HG03039 (cell line): ENCODE measurements at regions not wholly inside any gene's neighbourhood (a gene's known extent, or its start where the extent isn't known, plus 50 kb on each side); places are given as distances from the start of the nearest gene placed in this dataset.
"Not testable (repeated sequence)": the region's sequence is repeated elsewhere in the genome, so short reads cannot be mapped to it uniquely, and the experiment has no call there.

Experiments
- ATAC-seq: cut with Tn5 transposase; IDR thresholded peaks from one replicate; pipeline ENCODE4 v1.9.1; 2021; ENCODE audit warnings: mild to moderate bottlenecking, moderate library complexity; ENCODE audit not compliant: unreplicated experiment

GRCh38 chr2:217357886-217358620 lies 498.2 kb upstream of the TNP1 start:
- no peak for ATAC-seq

DNA sequence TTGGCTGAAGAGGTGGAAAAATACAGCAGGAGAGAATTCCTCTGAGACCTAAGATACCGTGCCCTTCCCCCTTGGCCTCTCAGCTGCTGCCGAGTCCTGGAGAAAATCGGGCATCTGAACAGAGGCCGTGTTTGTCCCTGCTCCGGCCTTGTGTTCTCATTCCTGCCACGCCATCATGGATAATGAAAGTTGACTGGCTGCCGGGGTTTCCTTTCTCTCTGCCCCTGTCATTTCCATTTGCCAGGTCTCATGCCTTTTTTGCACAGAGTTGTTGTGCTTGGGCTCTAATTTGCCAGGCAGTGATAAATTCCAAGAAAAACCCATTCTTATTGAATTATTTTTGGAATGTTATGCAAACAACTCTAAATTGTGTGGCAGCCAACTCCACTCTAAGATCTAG lies 496.9 kb upstream of the TNP1 start:
- ATAC-seq = no peak

DNA sequence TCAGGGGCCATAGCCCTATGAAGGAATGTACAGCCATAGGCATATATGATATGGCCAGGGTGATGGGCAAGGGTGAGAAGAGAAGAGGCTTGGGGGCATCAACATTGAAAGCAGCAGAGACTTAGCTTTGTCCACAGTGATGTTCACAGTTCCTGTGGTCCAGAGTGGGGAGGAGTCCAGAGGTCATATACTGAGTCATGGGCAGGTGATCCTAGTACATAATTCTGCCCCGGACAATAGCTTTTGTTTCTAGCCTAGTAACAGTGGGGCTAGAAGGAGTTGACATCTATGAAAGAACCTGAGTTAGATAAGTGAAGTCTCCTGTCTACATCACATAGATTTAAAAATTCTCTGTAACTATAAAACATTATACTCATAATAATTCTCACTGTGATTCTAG lies 496.3 kb upstream of the TNP1 start:
- ATAC-seq = no peak

DNA sequence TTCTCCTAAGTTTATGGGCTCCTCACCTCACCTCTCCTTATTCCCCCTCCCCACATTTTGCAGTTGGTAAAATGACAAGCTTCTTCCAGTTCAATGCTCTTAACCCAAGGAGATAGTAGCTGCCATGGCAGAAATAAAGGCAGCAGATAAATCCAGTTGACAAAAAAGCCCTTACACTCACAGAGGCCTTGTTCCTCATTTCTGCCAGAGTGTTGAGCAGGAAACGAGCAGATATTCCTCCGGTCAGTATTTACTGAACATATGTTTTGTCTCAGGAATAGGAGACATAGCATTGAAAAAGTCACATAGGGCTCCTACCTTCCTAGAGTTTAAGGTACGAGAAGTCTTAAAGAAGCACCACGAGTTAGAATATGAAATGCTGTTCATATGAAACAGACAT lies 493.7 kb upstream of the TNP1 start:
- ATAC-seq = no peak

DNA sequence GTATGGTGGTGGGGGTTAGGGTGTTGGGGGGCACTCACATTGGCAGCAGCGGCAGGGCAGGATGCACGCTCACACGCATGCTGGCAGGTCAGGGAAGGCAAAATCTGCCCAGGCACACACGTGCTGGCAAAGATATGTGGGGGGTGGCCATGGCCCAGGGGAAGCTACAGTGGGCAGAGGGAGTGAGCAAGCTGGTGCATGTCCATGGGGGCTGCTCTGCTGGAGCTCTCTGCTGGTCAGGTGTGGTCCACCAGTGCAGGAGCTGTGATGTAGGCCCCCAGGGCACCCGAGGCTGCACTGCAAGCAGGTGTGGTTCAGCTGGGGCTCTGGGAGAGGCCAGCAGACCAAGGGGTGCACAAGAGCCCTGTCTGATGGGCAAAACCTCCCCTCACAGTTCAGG lies 491.5 kb upstream of the TNP1 start:
- no peak for ATAC-seq

- no peak for ATAC-seq
Measured at GRCh38 chr2:217349251-217349650, 489.4 kb upstream of the TNP1 start.

DNA sequence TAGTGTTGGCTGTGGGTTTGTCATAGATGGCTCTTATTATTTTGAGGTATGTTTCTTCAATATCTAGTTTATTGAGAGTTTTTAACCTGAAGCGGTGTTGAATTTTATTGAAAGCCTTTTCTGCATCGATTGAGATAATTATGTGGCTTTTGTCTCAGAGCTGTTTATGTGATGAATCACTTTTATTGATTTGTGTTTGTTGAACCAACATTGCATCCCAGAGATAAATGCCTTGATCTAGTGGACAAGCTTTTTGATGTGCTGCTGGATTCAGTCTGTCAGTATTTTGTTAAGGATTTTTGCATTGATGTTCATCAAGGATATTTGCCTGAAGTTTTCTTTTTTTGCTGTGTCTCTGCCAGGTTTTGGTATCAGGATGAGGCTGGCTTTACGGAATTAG lies 487.8 kb upstream of the TNP1 start:
- not testable (repeated sequence) for ATAC-seq

GRCh38 chr2:217346043-217346442 lies 486.2 kb upstream of the TNP1 start:
- not testable (repeated sequence) for ATAC-seq

DNA sequence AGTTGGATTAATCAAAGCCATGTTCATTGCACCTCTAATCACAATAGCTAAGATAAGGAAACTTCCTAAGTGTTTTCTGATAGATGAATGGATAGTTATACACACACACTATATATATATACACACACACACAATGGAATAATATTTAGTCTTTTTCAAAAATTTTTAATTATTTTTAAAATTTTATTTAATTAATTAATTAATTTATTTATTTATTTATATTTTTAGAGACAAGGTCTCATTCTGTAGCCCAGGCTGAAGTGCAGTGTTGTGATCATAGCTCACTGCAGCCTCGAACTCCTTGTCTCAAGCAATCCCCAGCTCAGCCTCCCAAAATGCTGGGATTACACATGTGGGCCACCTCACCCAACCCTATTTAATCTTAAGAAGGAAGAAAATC lies 481.0 kb upstream of the TNP1 start:
- no peak for ATAC-seq

GRCh38 chr2:217340176-217340575 lies 480.3 kb upstream of the TNP1 start:
- no peak for ATAC-seq

GRCh38 chr2:217339753-217340152 lies 479.9 kb upstream of the TNP1 start:
- no peak for ATAC-seq

GRCh38 chr2:217338306-217338916 lies 478.5 kb upstream of the TNP1 start:
- no peak for ATAC-seq

GRCh38 chr2:217337771-217338170 lies 477.9 kb upstream of the TNP1 start:
- no peak for ATAC-seq

DNA sequence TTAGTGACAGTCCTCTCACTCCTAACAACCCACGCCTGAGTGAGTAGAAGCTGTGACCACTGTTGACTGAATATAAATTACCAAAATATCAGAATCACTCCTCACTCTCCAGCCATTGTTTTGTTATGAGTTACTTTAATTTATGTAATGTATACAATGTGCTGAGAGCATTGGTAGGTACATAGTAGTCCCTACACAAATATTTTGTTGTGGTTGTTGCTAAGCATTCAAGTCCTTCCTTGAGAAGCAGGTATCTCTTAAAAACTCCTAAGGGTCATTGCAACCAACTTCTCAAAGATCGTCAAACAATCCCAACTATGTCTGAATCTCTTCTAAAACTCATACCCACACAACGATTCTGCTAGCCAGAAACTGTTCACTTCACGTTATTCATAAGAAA lies 476.8 kb upstream of the TNP1 start:
- no peak for ATAC-seq

- no peak for ATAC-seq
Measured at GRCh38 chr2:217335341-217335966, 475.6 kb upstream of the TNP1 start.

GRCh38 chr2:217334561-217334960 lies 474.7 kb upstream of the TNP1 start:
- ATAC-seq = no peak

- ATAC-seq = no peak
Measured at GRCh38 chr2:217332866-217333265, 473.0 kb upstream of the TNP1 start.

GRCh38 chr2:217332417-217332791 lies 472.5 kb upstream of the TNP1 start:
- ATAC-seq = no peak

GRCh38 chr2:217331523-217332416 lies 471.9 kb upstream of the TNP1 start:
- no peak for ATAC-seq

GRCh38 chr2:217330647-217331046 lies 470.8 kb upstream of the TNP1 start:
- ATAC-seq = no peak

GRCh38 chr2:217329023-217329431 lies 469.2 kb upstream of the TNP1 start:
- ATAC-seq = no peak
